HEK293 (cell line): ENCODE measurements at regions not wholly inside any gene's neighbourhood (a gene's known extent, or its start where the extent isn't known, plus 50 kb on each side); places are given as distances from the start of the nearest gene placed in this dataset.

Source experiments
- CTCF ChIA-PET: fragments of 350-600 bp; formaldehyde crosslinking; extraction: SDS; loops from one replicate; lab custom pipeline; 2021; ENCODE audit warnings: antibody characterized with exemption; lab: Yijun Ruan, JAX
- POLR2A ChIA-PET: fragments of 300-600 bp; formaldehyde crosslinking; extraction: SDS; loops from one replicate; lab custom pipeline; 2020; ENCODE audit warnings: antibody characterized with exemption, inconsistent platforms; lab: Yijun Ruan, JAX
- H3K27ac ChIP-seq: fragments of 200-500 bp; sonication (Bioruptor generic); 2 replicates; pipeline ENCODE4 v1.5.1; 2014; ENCODE audit warnings: low read depth, low read length, control low read depth, inconsistent platforms; ENCODE audit errors: extremely low read depth
- H3K36me3 ChIP-seq, 2 experiments: fragments of 200-500 bp in 1 of 2; sonication (Bioruptor generic) in 1 of 2; 1 replicate in 1 of 2; 2 replicates in 1 of 2; pipeline ENCODE4 v1.5.1; 2014 to 2017; ENCODE audit warnings: inconsistent platforms in 2 of 2, low read length in 2 of 2; ENCODE audit not compliant: control insufficient read depth in 2 of 2, insufficient read depth in 1 of 2
- H3K4me1 ChIP-seq: fragments of 200-500 bp; sonication (Bioruptor generic); 2 replicates; pipeline ENCODE4 v1.5.1; 2014; ENCODE audit warnings: mild to moderate bottlenecking, low read length, inconsistent platforms; ENCODE audit not compliant: control insufficient read depth, insufficient read depth
- H3K4me3 ChIP-seq: 2 replicates; pipeline ENCODE4 v1.5.1; 2011; ENCODE audit warnings: low read depth, mild to moderate bottlenecking, control low read depth, low read length, moderate library complexity
- H3K9me3 ChIP-seq: fragments of 200-500 bp; sonication (Bioruptor generic); 2 replicates; pipeline ENCODE4 v1.5.1; 2014; ENCODE audit warnings: low read depth, low read length, inconsistent platforms; ENCODE audit not compliant: control insufficient read depth, insufficient read depth
- AEBP2 ChIP-seq: fragments of 450-650 bp; formaldehyde crosslinking; IDR thresholded peaks from 2 replicates; pipeline ENCODE4 v1.5.1; 2016; ENCODE audit warnings: missing biosample characterization, missing genetic modification characterization, borderline replicate concordance
- GLI2 ChIP-seq: fragments of 450-650 bp; formaldehyde crosslinking; IDR thresholded peaks from 2 replicates; pipeline ENCODE4; 2017; ENCODE audit warnings: missing biosample characterization, missing genetic modification characterization, low read depth, borderline replicate concordance
- GLIS1 ChIP-seq: fragments of 450-650 bp; formaldehyde crosslinking; IDR thresholded peaks from 2 replicates; pipeline ENCODE4 v1.5.1; 2016; ENCODE audit warnings: missing biosample characterization, missing genetic modification characterization
- KLF9 ChIP-seq: fragments of 450-650 bp; formaldehyde crosslinking; IDR thresholded peaks from 2 replicates; pipeline ENCODE4 v1.5.1; 2016; ENCODE audit warnings: missing biosample characterization, missing genetic modification characterization, low read depth
- OVOL3 ChIP-seq: fragments of 450-650 bp; formaldehyde crosslinking; IDR thresholded peaks from 2 replicates; pipeline ENCODE4 v1.5.1; 2016; ENCODE audit warnings: missing biosample characterization, missing genetic modification characterization
- PRDM1 ChIP-seq: fragments of 450-650 bp; formaldehyde crosslinking; IDR thresholded peaks from 2 replicates; pipeline ENCODE4; 2016; ENCODE audit warnings: missing biosample characterization, missing genetic modification characterization
- ZBTB17 ChIP-seq: fragments of 450-650 bp; formaldehyde crosslinking; IDR thresholded peaks from 2 replicates; pipeline ENCODE4 v1.5.1; 2016; ENCODE audit warnings: missing biosample characterization, missing genetic modification characterization
- ZBTB21 ChIP-seq: fragments of 450-650 bp; formaldehyde crosslinking; IDR thresholded peaks from 2 replicates; pipeline ENCODE4 v1.5.1; 2017; ENCODE audit warnings: missing biosample characterization, missing genetic modification characterization
- ZNF146 ChIP-seq: fragments of 450-650 bp; formaldehyde crosslinking; IDR thresholded peaks from 2 replicates; pipeline ENCODE4 v1.5.1; 2016; ENCODE audit warnings: missing biosample characterization, missing genetic modification characterization
- ZNF157 ChIP-seq: fragments of 450-650 bp; formaldehyde crosslinking; IDR thresholded peaks from 2 replicates; pipeline ENCODE4 v1.5.1; 2016; ENCODE audit warnings: missing biosample characterization, missing genetic modification characterization
- ZNF16 ChIP-seq: fragments of 450-650 bp; formaldehyde crosslinking; IDR thresholded peaks from 2 replicates; pipeline ENCODE4 v1.5.1; 2016; ENCODE audit warnings: low read depth, missing biosample characterization, missing genetic modification characterization
- ZNF184 ChIP-seq: fragments of 450-650 bp; IDR thresholded peaks from 2 replicates; pipeline ENCODE4 v1.5.1; 2018; ENCODE audit warnings: missing biosample characterization, mild to moderate bottlenecking, missing genetic modification characterization
- ZNF221 ChIP-seq: fragments of 450-650 bp; formaldehyde crosslinking; IDR thresholded peaks from 2 replicates; pipeline ENCODE4 v1.5.1; 2017; ENCODE audit warnings: missing biosample characterization, missing genetic modification characterization, borderline replicate concordance
- ZNF391 ChIP-seq: fragments of 450-650 bp; formaldehyde crosslinking; IDR thresholded peaks from 2 replicates; pipeline ENCODE4 v1.5.1; 2016; ENCODE audit warnings: low read depth, missing biosample characterization, missing genetic modification characterization, borderline replicate concordance
- ZNF404 ChIP-seq: fragments of 450-650 bp; formaldehyde crosslinking; IDR thresholded peaks from 2 replicates; pipeline ENCODE4 v1.5.1; 2017; ENCODE audit warnings: missing biosample characterization, missing genetic modification characterization
- ZNF473 ChIP-seq: fragments of 450-650 bp; formaldehyde crosslinking; IDR thresholded peaks from 2 replicates; pipeline ENCODE4 v1.5.1; 2017; ENCODE audit warnings: missing biosample characterization, missing genetic modification characterization
- ZNF544 ChIP-seq: fragments of 450-650 bp; formaldehyde crosslinking; IDR thresholded peaks from 2 replicates; pipeline ENCODE4 v1.5.0; 2017; ENCODE audit warnings: missing biosample characterization, missing genetic modification characterization
- ZNF600 ChIP-seq: fragments of 450-650 bp; formaldehyde crosslinking; IDR thresholded peaks from 2 replicates; pipeline ENCODE4 v1.5.1; 2016; ENCODE audit warnings: missing biosample characterization, missing genetic modification characterization
- ZNF658 ChIP-seq: fragments of 450-650 bp; formaldehyde crosslinking; IDR thresholded peaks from 2 replicates; pipeline ENCODE4; 2016; ENCODE audit warnings: missing biosample characterization, missing genetic modification characterization
- ZNF692 ChIP-seq: fragments of 450-650 bp; formaldehyde crosslinking; IDR thresholded peaks from 2 replicates; pipeline ENCODE4 v1.5.1; 2016; ENCODE audit warnings: missing biosample characterization, missing genetic modification characterization
- ZNF701 ChIP-seq: fragments of 450-650 bp; formaldehyde crosslinking; IDR thresholded peaks from 2 replicates; pipeline ENCODE4 v1.5.1; 2016; ENCODE audit warnings: missing biosample characterization, missing genetic modification characterization
- ZNF76 ChIP-seq: fragments of 450-650 bp; formaldehyde crosslinking; IDR thresholded peaks from 2 replicates; pipeline ENCODE4; 2016; ENCODE audit warnings: low read depth, missing biosample characterization, missing genetic modification characterization, borderline replicate concordance
- ZNF768 ChIP-seq: fragments of 450-650 bp; formaldehyde crosslinking; IDR thresholded peaks from 2 replicates; pipeline ENCODE4 v1.5.1; 2018; ENCODE audit warnings: missing biosample characterization, mild to moderate bottlenecking, missing genetic modification characterization
- TF ChIP-seq, protein P1 (sequence below): fragments of 450-650 bp; formaldehyde crosslinking; IDR thresholded peaks from 2 replicates; pipeline ENCODE4 v1.5.1; 2017; ENCODE audit warnings: missing biosample characterization, mild to moderate bottlenecking, missing genetic modification characterization, moderate library complexity
- TF ChIP-seq, protein P2 (sequence below): fragments of 450-650 bp; formaldehyde crosslinking; IDR thresholded peaks from 2 replicates; pipeline ENCODE4 v1.5.1; 2016; ENCODE audit warnings: missing biosample characterization, missing genetic modification characterization
- TF ChIP-seq, protein P3 (sequence below): fragments of 450-650 bp; formaldehyde crosslinking; IDR thresholded peaks from 2 replicates; pipeline ENCODE4 v1.5.1; 2016; ENCODE audit warnings: missing biosample characterization, missing genetic modification characterization

DNA sequence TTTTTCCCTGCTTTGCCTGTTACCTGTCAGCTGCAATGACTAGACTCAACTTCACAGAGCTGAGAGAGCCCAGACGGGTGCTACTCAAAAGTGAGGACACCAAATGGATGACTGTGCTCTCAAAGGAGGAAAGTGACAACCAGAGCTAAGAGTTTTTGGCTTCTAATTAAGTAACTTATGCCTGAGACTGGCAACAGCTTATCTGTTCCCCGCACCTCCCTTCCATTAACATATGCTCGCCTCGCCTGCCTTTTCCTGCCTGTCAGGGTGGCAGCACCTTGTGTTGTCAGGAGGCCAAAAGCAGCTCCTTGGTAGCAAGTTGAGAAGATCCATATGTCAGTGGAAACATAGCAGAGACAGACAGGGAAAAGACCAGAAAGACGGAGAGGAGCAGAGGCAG, 573.9 kb upstream of the KIRREL3 start:
- Histone ChIP-seq H3K36me3 (no peaks in the 10 kb centered on the region), H3K27ac (no peak overlapping the region), H3K4me1 (no peaks in the 10 kb centered on the region), H3K9me3 (no peaks in the 10 kb centered on the region), H3K4me3 (no peak overlapping the region)
- POLR2A ChIA-PET, result no interaction called here
- CTCF ChIA-PET, result no interaction called here
- TF ChIP-seq OVOL3 (no peak), GLIS1 (tag by site-specific recombination) (no peak), ZNF146 (tag by site-specific recombination) (no peak), KLF9 (tag by site-specific recombination) (no peak), ZNF76 (tag by site-specific recombination) (no peak), ZNF600 (tag by site-specific recombination) (no peak), GLI2 (no peak), ZNF692 (tag by site-specific recombination) (no peak), ZNF221 (tag by site-specific recombination) (no peak), ZNF184 (tag by site-specific recombination) (no peak), PRDM1 (tag by site-specific recombination) (no peak), ZNF473 (tag by site-specific recombination) (no peak), ZNF391 (no peak), ZBTB21 (no peak), ZNF404 (tag by site-specific recombination) (no peak), ZNF16 (tag by site-specific recombination) (no peak), ZNF157 (no peak), AEBP2 (tag by site-specific recombination) (no peak)

DNA sequence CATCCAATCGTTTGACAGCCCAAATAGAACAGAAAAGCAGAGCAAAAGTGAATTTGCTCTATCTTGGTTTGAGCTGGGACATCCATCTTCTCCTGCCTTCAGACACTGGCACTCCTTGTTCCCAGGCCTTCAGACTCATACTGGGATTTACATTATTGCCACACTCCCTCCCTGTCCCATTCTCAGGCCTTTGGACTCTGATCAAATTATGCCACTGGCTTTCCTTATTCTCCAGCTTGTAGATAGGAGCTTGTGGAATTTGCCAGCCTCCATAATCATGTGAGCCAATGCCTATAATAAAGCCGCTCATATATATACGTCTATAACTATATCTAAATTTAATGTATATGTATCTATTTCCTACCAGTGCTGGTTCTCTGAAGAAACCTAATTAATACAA, 568.3 kb upstream of the KIRREL3 start:
- ChIA-PET CTCF (no interaction called here), POLR2A (no interaction called here)
- no peaks in the 10 kb centered on the region for H3K36me3 ChIP-seq

GRCh38 chr11:127567237-127567932, 566.8 kb upstream of the KIRREL3 start:
- no peaks in the 10 kb centered on the region for H3K4me1 ChIP-seq
- no peaks in the 10 kb centered on the region for H3K9me3 ChIP-seq
- H3K36me3 ChIP-seq, result no peaks in the 10 kb centered on the region
- ChIA-PET CTCF (no interaction called here), POLR2A (no interaction called here)
- no peak overlapping the region for H3K4me3 ChIP-seq
- H3K27ac ChIP-seq, result no peak overlapping the region
- TF ChIP-seq, protein P1, sequence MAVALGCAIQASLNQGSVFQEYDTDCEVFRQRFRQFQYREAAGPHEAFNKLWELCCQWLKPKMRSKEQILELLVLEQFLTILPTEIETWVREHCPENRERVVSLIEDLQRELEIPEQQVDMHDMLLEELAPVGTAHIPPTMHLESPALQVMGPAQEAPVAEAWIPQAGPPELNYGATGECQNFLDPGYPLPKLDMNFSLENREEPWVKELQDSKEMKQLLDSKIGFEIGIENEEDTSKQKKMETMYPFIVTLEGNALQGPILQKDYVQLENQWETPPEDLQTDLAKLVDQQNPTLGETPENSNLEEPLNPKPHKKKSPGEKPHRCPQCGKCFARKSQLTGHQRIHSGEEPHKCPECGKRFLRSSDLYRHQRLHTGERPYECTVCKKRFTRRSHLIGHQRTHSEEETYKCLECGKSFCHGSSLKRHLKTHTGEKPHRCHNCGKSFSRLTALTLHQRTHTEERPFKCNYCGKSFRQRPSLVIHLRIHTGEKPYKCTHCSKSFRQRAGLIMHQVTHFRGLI (tag by site-specific recombination), result no peak
- no peak for TF ChIP-seq ZNF768 (tag by site-specific recombination)
- TF ChIP-seq, protein P2, sequence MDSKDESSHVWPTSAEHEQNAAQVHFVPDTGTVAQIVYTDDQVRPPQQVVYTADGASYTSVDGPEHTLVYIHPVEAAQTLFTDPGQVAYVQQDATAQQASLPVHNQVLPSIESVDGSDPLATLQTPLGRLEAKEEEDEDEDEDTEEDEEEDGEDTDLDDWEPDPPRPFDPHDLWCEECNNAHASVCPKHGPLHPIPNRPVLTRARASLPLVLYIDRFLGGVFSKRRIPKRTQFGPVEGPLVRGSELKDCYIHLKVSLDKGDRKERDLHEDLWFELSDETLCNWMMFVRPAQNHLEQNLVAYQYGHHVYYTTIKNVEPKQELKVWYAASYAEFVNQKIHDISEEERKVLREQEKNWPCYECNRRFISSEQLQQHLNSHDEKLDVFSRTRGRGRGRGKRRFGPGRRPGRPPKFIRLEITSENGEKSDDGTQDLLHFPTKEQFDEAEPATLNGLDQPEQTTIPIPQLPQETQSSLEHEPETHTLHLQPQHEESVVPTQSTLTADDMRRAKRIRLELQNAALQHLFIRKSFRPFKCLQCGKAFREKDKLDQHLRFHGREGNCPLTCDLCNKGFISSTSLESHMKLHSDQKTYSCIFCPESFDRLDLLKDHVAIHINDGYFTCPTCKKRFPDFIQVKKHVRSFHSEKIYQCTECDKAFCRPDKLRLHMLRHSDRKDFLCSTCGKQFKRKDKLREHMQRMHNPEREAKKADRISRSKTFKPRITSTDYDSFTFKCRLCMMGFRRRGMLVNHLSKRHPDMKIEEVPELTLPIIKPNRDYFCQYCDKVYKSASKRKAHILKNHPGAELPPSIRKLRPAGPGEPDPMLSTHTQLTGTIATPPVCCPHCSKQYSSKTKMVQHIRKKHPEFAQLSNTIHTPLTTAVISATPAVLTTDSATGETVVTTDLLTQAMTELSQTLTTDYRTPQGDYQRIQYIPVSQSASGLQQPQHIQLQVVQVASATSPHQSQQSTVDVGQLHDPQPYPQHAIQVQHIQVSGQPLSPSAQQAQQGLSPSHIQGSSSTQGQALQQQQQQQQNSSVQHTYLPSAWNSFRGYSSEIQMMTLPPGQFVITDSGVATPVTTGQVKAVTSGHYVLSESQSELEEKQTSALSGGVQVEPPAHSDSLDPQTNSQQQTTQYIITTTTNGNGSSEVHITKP (tag by site-specific recombination), result no peak
- no peak for TF ChIP-seq ZNF544
- TF ChIP-seq, protein P3, sequence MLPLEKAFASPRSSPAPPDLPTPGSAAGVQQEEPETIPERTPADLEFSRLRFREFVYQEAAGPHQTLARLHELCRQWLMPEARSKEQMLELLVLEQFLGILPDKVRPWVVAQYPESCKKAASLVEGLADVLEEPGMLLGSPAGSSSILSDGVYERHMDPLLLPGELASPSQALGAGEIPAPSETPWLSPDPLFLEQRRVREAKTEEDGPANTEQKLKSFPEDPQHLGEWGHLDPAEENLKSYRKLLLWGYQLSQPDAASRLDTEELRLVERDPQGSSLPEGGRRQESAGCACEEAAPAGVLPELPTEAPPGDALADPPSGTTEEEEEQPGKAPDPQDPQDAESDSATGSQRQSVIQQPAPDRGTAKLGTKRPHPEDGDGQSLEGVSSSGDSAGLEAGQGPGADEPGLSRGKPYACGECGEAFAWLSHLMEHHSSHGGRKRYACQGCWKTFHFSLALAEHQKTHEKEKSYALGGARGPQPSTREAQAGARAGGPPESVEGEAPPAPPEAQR (tag by site-specific recombination), result no peak
- no peak for TF ChIP-seq ZNF658 (tag by site-specific recombination)

More for the DNA sequence above, 568.3 kb upstream of the KIRREL3 start:
- no peak overlapping the region for H3K27ac ChIP-seq
- H3K9me3 ChIP-seq, result no peaks in the 10 kb centered on the region
- no peaks in the 10 kb centered on the region for H3K4me1 ChIP-seq
- no peak for TF ChIP-seq ZBTB17
- TF ChIP-seq ZNF701 (tag by site-specific recombination), result no peak
- H3K4me3 ChIP-seq, result no peak overlapping the region
